ENCODE measurements at regions not wholly inside any gene's neighbourhood (a gene's known extent, or its start where the extent isn't known, plus 50 kb on each side); places are given as distances from the start of the nearest gene placed in this dataset.
"Not testable (repeated sequence)": the region's sequence is repeated elsewhere in the genome, so short reads cannot be mapped to it uniquely, and the experiment has no call there.

DNA sequence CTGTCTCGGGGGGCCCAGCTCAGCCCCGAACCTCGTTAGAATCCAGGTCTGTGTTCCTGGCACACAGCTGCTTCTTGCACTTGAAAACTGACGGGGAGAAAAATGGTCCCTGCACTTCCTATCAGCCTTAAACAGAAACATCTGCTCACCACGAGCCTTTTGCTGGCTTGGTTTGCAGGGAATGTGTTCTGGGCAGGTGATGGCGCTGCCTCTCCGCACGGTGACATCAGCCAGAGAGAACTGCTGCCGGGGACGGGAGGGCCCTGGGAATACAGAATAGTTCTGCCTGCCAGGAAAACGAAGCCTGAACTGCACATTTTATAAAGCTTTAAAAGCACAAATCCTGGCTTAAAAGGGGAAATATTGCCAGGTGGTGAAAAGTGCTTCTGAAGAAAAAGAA is 622.5 kb downstream of the TYW1 start:
- no peak for DNase-seq (ENCODE audit: low spot score)

GRCh38 chr7:67620216-67620933 is 623.7 kb downstream of the TYW1 start:
- no peak for DNase-seq (ENCODE audit: low spot score)

GRCh38 chr7:67621704-67622103 is 625.1 kb downstream of the TYW1 start:
- no peak for DNase-seq (ENCODE audit: low spot score)

DNA sequence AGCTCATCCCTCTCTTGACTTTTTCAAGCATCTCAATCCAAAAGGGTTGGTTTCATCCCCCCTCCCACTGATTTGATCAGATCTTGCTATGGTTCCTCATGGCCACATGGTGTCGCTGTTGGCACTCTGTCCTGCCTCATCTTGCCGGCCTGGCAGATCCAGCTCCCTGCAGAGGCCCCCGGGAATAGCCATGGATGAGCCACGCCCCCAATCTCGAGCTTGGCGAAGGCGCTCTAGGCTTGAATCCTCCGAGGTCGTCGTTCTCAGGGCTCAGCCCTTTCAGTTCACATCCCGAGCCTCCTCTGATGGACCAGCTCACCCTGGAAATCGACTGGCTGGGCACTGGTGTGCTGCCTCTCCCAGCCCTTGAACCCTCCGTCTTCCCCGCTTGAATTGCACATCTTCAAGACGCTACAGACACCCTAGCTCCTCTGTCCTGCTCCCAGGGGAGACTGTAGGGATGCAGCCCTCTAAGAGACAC is 628.7 kb downstream of the TYW1 start:
- DNase-seq (ENCODE audit: low spot score) = no peak

- no peak for DNase-seq (ENCODE audit: low spot score)
Observed at GRCh38 chr7:67631476-67631875, 634.8 kb downstream of the TYW1 start.

DNA sequence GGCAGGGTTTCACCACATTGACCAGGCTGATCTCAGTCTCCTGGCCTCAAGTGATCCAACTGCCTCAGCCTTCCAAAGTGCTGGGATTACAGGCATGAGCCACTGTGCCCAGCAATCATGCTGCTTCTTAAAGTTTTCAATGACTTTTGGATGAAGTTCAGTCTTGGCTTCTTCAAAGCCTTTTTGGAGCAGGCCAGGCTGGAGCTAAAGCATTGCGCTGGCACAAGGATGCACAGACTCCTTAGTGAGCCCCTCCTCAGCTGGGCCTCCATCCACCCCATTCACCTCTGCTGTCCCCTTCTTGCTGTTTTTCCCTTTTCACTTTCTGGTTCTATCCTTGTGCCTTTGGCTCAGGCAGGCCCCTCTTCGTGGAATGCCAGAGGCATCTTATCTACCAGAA is 638.6 kb downstream of the TYW1 start:
- no peak for DNase-seq (ENCODE audit: low spot score)

- no peak for DNase-seq (ENCODE audit: low spot score)
Observed at GRCh38 chr7:67636348-67637022, 639.9 kb downstream of the TYW1 start.

- no peak for DNase-seq (ENCODE audit: low spot score)
Observed at GRCh38 chr7:67637023-67637358, 640.4 kb downstream of the TYW1 start.

DNA sequence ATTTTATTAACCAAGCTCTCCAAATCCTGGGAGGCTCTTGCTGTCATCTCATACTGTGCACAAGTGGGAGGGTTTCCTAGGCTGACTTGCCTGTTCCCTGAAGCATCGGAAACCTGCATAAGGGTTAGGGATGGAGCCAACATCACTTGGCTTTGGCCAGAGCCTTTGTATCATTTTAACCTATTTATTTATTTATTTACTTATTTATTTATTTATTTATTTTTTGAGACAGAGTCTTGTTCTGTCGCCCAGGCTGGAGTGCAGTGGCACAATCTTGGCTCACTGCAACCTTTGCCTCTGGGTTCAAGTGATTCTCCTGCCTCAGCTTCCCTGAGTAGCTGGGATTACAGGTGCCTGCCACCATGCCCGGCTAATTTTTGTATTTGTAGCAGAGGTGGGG is 645.9 kb downstream of the TYW1 start:
- not testable (repeated sequence) for DNase-seq (ENCODE audit: low spot score)

DNA sequence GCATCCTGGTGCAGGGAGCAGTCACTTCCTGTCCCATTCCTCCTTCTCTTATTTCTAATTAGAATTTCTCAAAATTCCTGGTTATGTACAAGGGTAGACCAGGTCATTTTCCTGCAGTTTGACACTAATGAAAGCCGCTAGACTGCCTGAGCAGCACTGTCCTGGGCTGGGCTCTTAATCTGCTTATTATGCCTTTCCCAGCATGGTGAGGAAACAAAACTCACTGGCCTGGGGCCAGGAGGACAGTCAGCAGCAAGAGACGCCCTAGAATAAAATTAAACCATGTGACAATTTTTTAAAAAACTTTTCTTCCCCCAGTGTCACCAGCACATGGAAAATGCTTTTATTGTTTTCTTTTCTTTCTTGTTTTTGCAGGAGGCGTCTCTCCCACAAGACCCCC is 647.5 kb downstream of the TYW1 start:
- DNase-seq (ENCODE audit: low spot score) = no peak

GRCh38 chr7:67652937-67653336 is 656.3 kb downstream of the TYW1 start:
- DNase-seq (ENCODE audit: low spot score) = no peak

DNA sequence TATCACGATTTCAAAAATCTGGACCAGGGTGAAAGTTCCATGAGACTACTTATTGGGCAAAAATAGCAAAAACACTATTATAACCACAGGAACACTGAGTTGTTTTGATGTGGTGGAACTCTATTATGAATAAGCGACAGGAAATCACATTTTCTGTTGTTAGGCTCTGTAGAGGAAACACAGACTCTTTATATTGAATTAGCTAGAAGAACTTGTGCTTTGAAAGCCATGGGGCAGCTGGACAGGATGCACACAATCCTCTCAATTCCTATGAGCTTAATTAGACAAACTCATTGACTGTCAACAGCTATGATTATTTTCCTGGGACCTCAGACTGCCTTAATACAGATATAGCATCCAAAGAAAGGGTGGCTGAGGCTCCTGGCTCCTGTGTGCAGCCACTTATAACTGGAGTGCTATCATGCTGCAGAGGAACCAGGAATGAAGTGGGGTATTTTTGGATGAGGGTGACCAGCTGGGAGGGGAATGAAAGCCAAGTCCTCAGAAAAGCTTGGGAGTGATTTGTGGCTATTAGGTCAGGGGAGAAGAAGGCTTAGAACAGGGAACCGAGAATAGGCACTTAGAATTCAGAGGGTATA is 657.3 kb downstream of the TYW1 start:
- no peak for DNase-seq (ENCODE audit: low spot score)

DNA sequence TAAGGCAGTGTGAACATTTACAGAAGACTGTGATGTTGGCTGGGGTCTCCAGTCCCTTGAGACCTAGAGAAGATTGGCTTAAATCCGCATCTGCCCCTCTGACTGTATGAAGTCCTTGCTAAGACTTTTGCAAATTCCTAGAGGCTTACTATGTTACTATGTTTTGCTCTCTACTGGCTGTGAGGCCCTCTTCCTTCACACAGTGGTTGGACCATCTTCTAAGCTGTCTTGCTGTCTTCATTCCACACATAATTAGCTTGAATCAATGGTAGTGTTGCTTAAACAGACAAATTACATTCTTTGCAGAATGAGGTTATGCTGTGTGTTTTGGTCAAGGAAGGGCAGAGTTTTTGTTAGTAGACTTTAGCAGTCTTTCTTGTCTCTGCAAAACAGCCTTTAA is 658.0 kb downstream of the TYW1 start:
- DNase-seq (ENCODE audit: low spot score) = no peak

GRCh38 chr7:67655168-67655567 is 658.5 kb downstream of the TYW1 start:
- DNase-seq (ENCODE audit: low spot score) = no peak

- DNase-seq (ENCODE audit: low spot score) = no peak
Observed at GRCh38 chr7:67659091-67659490, 662.5 kb downstream of the TYW1 start.

GRCh38 chr7:67662804-67663203 is 666.2 kb downstream of the TYW1 start:
- no peak for DNase-seq (ENCODE audit: low spot score)

- DNase-seq (ENCODE audit: low spot score) = no peak
Observed at GRCh38 chr7:67663644-67664043, 667.0 kb downstream of the TYW1 start.

GRCh38 chr7:67666359-67666758 is 669.7 kb downstream of the TYW1 start:
- DNase-seq (ENCODE audit: low spot score) = not testable (repeated sequence)

- no peak for DNase-seq (ENCODE audit: low spot score)
Observed at GRCh38 chr7:67671006-67671548, 674.4 kb downstream of the TYW1 start.

DNA sequence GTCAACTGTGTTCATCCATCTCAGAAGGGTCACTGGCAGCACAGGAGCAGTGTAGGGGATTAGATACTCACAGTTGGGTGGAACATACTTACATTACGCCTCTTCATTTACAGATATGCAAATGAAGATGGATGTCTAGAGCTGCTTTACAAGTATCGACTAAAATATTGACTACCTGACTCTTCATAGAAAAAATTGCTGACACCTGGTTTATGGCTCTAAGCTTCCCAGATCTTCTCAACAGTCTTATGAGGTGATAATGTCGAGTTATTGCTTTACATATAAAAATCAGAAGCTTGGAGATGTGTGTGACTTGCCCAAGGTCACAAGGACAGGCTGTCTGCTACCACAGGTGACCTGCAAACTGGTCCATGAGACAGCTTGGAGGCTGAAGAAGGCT is 677.2 kb downstream of the TYW1 start:
- DNase-seq (ENCODE audit: low spot score) = no peak

DNA sequence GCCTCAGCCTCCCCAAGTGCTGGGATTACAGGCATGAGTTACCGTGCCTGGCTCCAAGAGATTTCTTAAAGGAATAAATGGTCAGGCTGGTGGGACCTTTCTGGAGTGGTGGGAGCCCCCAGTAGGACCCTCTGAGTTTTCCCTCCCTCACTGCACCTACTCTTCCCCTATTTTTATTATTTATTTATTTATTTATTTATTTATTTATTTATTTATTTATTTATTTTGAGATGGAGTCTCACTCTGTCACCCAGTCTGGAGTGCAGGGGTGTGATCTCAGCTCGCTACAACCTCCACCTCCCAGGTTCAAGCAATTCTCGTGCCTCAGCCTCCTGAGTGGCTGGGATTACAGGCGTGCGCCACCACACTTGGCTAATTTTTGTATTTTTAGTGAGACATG is 678.2 kb downstream of the TYW1 start:
- not testable (repeated sequence) for DNase-seq (ENCODE audit: low spot score)

- DNase-seq (ENCODE audit: low spot score) = no peak
Observed at GRCh38 chr7:67675971-67676370, 679.3 kb downstream of the TYW1 start.

DNA sequence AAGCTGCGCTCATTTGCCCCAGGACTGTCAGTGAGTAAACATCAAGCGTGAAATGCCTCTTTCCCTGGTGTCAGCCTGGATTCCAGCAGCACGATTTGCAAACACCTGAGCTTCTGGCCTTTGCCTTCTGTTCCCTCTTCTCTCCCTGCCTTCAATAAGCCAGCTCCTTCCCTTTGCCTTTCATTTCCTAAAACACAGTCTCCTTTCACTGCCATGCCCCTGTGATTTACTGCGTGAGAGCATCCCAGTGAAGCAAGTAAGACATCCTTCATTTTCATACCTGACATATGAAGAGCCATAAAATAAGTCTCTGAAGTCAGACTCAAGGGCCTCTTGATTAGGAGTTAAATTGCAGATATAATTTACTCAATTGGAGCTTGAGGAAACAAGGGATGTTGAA is 681.8 kb downstream of the TYW1 start:
- no peak for DNase-seq (ENCODE audit: low spot score)

All from CD4-positive, alpha-beta T cell treated with Interleukin-2 at 100 ng/mL for 4 hours (primary cell).